ENCODE measurements at regions not wholly inside any gene's neighbourhood (a gene's known extent, or its start where the extent isn't known, plus 50 kb on each side); places are given as distances from the start of the nearest gene placed in this dataset.
A peak's percentile ranks its signal among the peaks of the same experiment; 100 is the strongest.

GRCh38 chr12:67592228-67593011, 56.1 kb upstream of the DYRK2 start:
- peak; percentile 2 for DNase-seq

- DNase-seq = peak; percentile 5
Measured at GRCh38 chr12:67593041-67593440, 55.5 kb upstream of the DYRK2 start.

DNA sequence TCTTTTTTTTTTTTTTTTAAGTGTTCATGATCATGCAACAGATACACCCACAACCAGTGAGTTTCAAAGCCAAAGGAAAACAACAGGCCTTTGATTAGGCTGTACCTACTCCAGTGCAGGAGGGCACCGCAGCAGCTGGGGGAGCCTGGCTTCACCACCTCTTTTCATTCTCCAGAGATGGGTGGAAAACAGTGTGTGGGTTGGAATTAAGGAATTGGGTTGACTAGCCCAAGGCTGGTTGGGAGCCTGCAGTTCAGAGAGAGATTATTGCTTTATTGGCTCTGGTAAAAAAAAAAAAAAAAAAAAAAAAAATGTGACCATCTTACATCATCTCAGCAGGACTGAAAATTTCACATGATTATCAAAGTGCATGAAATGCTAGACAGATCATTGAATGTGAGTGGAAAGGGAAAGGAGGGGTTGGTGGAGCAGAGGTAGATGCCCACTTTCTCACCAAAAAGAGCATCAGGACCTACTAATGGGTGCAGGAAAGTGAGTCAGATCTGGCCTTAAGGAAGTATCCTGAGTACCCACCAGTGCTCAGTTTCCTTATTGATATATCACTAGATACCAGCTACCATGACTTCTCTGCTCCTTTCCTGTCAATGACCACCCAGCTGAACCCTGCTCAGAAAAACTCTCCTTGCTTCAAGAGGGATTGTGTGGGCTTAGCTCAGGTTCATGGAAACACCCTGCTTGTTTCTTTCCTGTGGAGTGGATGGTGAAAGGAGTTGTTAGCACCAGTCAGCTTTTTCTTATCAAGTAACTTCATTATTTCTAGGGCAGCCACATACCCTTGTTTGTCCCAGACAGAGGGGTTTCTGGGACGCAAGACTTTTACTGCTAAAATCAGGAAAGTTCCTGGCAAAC, 54.8 kb upstream of the DYRK2 start:
- DNase-seq = no peak

GRCh38 chr12:67594888-67595287, 53.7 kb upstream of the DYRK2 start:
- DNase-seq = no peak

GRCh38 chr12:67595365-67595764, 53.2 kb upstream of the DYRK2 start:
- no peak for DNase-seq

DNA sequence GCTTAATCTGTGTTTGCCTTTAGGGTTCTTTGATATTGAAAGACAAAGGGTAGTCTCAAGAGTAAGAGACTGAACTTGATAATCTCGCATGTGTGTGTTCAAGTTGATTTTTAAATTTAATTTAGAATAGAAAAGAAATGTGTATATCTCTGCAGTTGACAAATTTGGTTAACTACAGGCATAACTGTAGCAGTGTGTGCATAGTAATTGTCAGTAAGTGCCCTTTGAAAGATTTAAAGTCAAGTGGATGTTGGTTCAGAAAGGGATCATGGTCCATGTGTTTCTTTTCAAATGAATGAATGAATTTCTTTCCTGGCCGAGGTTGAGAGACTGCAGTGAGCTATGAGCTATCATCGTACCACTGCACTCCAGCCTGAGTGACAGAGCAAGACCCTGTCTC, 49.9 kb upstream of the DYRK2 start:
- no peak for DNase-seq
